GM23248 (cell line): ENCODE measurements at regions not wholly inside any gene's neighbourhood (a gene's known extent, or its start where the extent isn't known, plus 50 kb on each side); places are given as distances from the start of the nearest gene placed in this dataset.

Experiments used
- DNase-seq: peaks from one replicate; pipeline ENCODE4 v3.0.0-alpha.2; 2015
- H2AFZ ChIP-seq: fragments of 200-600 bp; sonication (generic); 2 replicates; pipeline ENCODE4 v1.6.1; 2016; ENCODE audit warnings: antibody characterized with exemption
- H3F3A ChIP-seq: fragments of 200-600 bp; sonication (generic); 2 replicates; pipeline ENCODE4 v1.6.1; 2016; ENCODE audit warnings: mild to moderate bottlenecking, antibody characterized with exemption, mixed run types; ENCODE audit not compliant: insufficient read depth
- H3K27ac ChIP-seq: fragments of 200-600 bp; sonication (generic); 2 replicates; pipeline ENCODE4 v1.5.1; 2016; ENCODE audit warnings: mild to moderate bottlenecking
- H3K27me3 ChIP-seq: fragments of 200-600 bp; sonication (generic); replicated peaks from 2 replicates; pipeline ENCODE4 v1.6.1; 2016; ENCODE audit warnings: mild to moderate bottlenecking; ENCODE audit not compliant: insufficient read depth
- H3K36me3 ChIP-seq: fragments of 200-600 bp; sonication (generic); 2 replicates; pipeline ENCODE4 v1.6.1; 2016; ENCODE audit warnings: low read depth, mild to moderate bottlenecking
- H3K4me1 ChIP-seq: fragments of 200-600 bp; sonication (generic); 2 replicates; pipeline ENCODE4 v1.6.1; 2016; ENCODE audit warnings: mild to moderate bottlenecking; ENCODE audit not compliant: insufficient read depth
- H3K4me2 ChIP-seq: fragments of 200-600 bp; sonication (generic); one replicate; pipeline ENCODE4 v1.6.1; 2016; ENCODE audit warnings: mild to moderate bottlenecking; ENCODE audit not compliant: unreplicated experiment
- H3K4me3 ChIP-seq: fragments of 200-600 bp; sonication (generic); 2 replicates; pipeline ENCODE4 v1.5.1; 2016; ENCODE audit warnings: mild to moderate bottlenecking
- H3K79me2 ChIP-seq: fragments of 200-600 bp; sonication (generic); 2 replicates; pipeline ENCODE4 v1.6.1; 2016; ENCODE audit warnings: mild to moderate bottlenecking; ENCODE audit not compliant: insufficient read depth
- H3K9ac ChIP-seq: fragments of 200-600 bp; sonication (generic); 2 replicates; pipeline ENCODE4 v1.6.1; 2016; ENCODE audit warnings: mild to moderate bottlenecking
- H3K9me2 ChIP-seq: fragments of 200-600 bp; sonication (generic); 2 replicates; pipeline ENCODE4 v1.6.1; 2016; ENCODE audit warnings: mixed run types, mild to moderate bottlenecking, moderate library complexity; ENCODE audit not compliant: insufficient read depth
- H3K9me3 ChIP-seq: fragments of 200-600 bp; sonication (generic); one replicate; pipeline ENCODE4 v1.6.1; 2017; ENCODE audit warnings: low read depth
- H4K20me1 ChIP-seq: fragments of 200-600 bp; sonication (generic); 2 replicates; pipeline ENCODE4 v1.6.0; 2016; ENCODE audit not compliant: insufficient read depth
- EZH2 ChIP-seq: fragments of 200-600 bp; sonication (generic); IDR thresholded peaks from 2 replicates; pipeline ENCODE4 v1.6.1; 2018; ENCODE audit warnings: antibody characterized with exemption, mild to moderate bottlenecking; ENCODE audit not compliant: insufficient read depth, poor library complexity, severe bottlenecking
- EZH2phosphoT487 ChIP-seq: fragments of 200-600 bp; sonication (generic); IDR thresholded peaks from 2 replicates; pipeline ENCODE4 v1.6.1; 2018; ENCODE audit warnings: antibody characterized with exemption, moderate library complexity, mild to moderate bottlenecking, low read depth; ENCODE audit not compliant: insufficient read depth
- WGBS, 2 experiments: methylation state at CpG; one replicate each; pipeline ENCODE4 v1.1.6; 2015 to 2017; ENCODE audit warnings: low lambda C conversion rate in 2 of 2, low coverage in 1 of 2; ENCODE audit errors: missing lambda C conversion rate in 2 of 2; 5-methylcytosine and 5-hydroxymethylcytosine counted together
- in situ Hi-C: fragments of 300-500 bp; cut with MboI; formaldehyde crosslinking; loops from 2 replicates; pipeline ENCODE4 v1.15.0; 2020

DNA sequence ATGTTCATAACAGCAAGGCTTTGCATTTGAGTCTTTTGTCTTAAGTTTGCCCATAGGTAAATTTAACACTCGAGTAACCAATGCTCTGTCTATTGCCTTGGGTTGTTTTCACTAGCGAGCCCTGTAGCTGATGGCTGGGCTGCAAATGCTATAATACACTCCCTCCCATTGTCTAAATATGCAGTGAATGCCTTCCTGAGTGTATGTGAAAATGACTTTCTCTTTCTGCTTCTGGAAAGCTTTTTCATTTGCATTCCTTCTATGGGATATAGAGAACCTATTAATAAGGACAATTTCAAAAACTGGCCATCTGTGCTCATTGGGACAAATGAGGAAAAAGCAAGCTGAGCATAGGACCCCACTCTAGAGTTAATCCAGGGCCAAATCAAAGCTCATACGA is 156.5 kb upstream of the FBXL4 start:
- Histone ChIP-seq H3K4me2 (no peak overlapping the region), H3K9me3 (no peaks in the 10 kb centered on the region), H3K9me2 (no peaks in the 10 kb centered on the region), H2AFZ (no peak overlapping the region), H3K27me3 (no peaks in the 10 kb centered on the region), H3K4me1 (no peaks in the 10 kb centered on the region), H3K4me3 (no peak overlapping the region), H3K79me2 (no peaks in the 10 kb centered on the region), H3K9ac (no peak overlapping the region), H3K36me3 (no peaks in the 10 kb centered on the region), H3F3A (no peaks in the 10 kb centered on the region), H4K20me1 (no peaks in the 10 kb centered on the region), H3K27ac (no peak overlapping the region)
- DNase-seq: no peak
- in situ Hi-C loops: no loop called here
- TF ChIP-seq EZH2 (no peak), EZH2phosphoT487 (no peak)
- 17 to 18% methylated on average over 3 of the region's 3 CpGs for WGBS, 2 experiments

DNA sequence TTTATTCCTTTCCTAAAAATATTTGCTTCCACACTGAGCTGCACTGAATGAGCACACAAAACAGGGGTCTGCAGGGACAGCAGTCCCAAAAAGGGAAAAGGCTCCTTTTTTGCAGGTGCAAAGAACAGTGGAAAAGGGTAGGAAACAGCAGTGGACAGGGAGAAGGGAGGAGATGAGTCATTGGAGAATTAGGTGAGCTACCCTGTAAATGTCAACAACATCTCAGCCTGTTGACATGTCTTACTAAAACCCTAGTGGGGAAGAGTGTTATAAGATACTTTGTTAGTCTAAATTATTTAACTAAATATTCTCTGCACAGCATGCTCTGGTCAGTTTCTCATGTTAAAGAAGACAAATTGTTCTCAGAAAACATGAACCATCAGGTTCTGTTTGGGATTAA is 151.5 kb upstream of the FBXL4 start:
- no peaks in the 10 kb centered on the region for H3K27me3 ChIP-seq
- no peak overlapping the region for H3K4me3 ChIP-seq
- no peak overlapping the region for H3K4me2 ChIP-seq
- no peaks in the 10 kb centered on the region for H3K9me2 ChIP-seq
- no peaks in the 10 kb centered on the region for H3K4me1 ChIP-seq
- no peak overlapping the region for H3K27ac ChIP-seq
- no peaks in the 10 kb centered on the region for H3K9me3 ChIP-seq
- no peak overlapping the region for H2AFZ ChIP-seq
- in situ Hi-C loops: no loop called here
- no peaks in the 10 kb centered on the region for H3K79me2 ChIP-seq
- no peaks in the 10 kb centered on the region for H3K36me3 ChIP-seq
- TF ChIP-seq EZH2phosphoT487: no peak
- no peak for TF ChIP-seq EZH2
- no peak for DNase-seq
- no peaks in the 10 kb centered on the region for H3F3A ChIP-seq
- no peak overlapping the region for H3K9ac ChIP-seq
- H4K20me1 ChIP-seq: no peaks in the 10 kb centered on the region

DNA sequence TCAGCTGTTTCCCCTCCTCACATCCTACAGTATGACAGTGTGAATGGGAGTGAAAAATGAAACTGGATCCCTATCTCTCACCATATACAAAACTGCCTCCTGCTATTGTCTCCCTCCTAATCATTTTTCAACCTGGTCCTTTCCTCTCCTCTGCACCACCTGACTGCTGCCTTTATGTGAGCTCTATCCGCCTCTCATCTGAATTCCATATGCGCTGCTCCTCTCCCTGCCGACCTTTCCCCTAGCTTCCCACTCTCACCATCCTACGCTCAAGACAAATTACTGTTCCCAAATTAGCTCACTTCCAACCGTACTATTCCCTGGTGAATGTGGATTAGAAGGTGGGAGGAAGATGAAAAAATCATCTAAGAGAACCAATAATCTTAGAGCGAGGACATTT is 148.4 kb upstream of the FBXL4 start:
- Histone ChIP-seq H2AFZ (no peak overlapping the region), H3K4me1 (no peaks in the 10 kb centered on the region), H3K9ac (no peak overlapping the region), H3K4me3 (no peak overlapping the region), H3K9me2 (no peaks in the 10 kb centered on the region), H3F3A (no peaks in the 10 kb centered on the region), H3K4me2 (no peak overlapping the region), H3K79me2 (no peaks in the 10 kb centered on the region), H4K20me1 (no peaks in the 10 kb centered on the region), H3K27me3 (peaks cover 4% of the 10 kb centered on the region; the same call in 1 of the 2 replicates), H3K9me3 (no peaks in the 10 kb centered on the region), H3K27ac (no peak overlapping the region), H3K36me3 (no peaks in the 10 kb centered on the region)
- no peak for DNase-seq
- WGBS, 2 experiments: 35 to 36% methylated on average over 6 of the region's 6 CpGs
- in situ Hi-C loops: no loop called here
- TF ChIP-seq EZH2: no peak
- no peak for TF ChIP-seq EZH2phosphoT487

DNA sequence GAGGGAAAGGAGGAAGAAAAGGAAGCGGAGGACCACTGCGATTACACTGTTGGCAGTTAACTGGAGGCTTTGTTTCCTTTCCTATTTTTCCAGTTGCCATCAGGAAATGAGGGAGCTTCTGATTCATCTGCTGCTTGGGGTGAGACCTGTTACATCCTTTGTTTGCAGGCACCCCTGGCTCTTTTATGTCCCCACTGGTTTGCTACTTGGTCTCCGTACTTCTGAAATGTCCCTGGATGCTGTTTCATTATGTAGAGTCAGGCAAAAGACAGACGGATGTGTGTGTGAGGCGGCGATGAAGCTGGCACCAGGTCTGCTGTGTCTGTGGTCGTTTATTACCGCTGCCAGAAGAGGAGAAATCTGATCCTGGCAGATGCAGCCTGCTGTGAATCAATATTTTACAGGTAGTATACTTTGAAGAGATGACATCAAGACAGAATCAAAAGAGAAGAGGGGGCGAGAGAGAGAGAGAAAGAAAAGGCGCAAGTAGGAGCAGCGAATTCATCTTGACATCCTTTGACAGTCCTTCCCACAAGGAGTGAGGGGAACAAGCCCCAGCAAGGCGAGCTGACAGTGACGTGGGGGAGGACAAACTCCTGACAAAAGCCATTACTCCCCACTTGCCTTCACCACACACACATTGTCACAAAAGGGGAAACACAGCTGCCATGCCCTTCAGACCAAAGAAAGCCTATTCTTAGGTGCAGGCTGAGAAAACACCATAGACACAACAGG is 145.9 kb upstream of the FBXL4 start:
- Histone ChIP-seq H3F3A (no peaks in the 10 kb centered on the region), H3K79me2 (no peaks in the 10 kb centered on the region), H3K9ac (no peak overlapping the region), H3K4me2 (no peak overlapping the region), H3K4me3 (no peak overlapping the region), H3K36me3 (no peaks in the 10 kb centered on the region), H3K4me1 (no peaks in the 10 kb centered on the region), H3K9me3 (no peaks in the 10 kb centered on the region), H4K20me1 (no peaks in the 10 kb centered on the region), H3K27ac (no peak overlapping the region), H3K27me3 (peaks cover 4% of the 10 kb centered on the region; the same call in 1 of the 2 replicates), H3K9me2 (no peaks in the 10 kb centered on the region), H2AFZ (no peak overlapping the region)
- in situ Hi-C loops: no loop called here
- WGBS, 2 experiments: 20 to 21% methylated on average over 13 of the region's 13 CpGs
- DNase-seq: no peak
- TF ChIP-seq EZH2phosphoT487 (no peak), EZH2 (no peak)

DNA sequence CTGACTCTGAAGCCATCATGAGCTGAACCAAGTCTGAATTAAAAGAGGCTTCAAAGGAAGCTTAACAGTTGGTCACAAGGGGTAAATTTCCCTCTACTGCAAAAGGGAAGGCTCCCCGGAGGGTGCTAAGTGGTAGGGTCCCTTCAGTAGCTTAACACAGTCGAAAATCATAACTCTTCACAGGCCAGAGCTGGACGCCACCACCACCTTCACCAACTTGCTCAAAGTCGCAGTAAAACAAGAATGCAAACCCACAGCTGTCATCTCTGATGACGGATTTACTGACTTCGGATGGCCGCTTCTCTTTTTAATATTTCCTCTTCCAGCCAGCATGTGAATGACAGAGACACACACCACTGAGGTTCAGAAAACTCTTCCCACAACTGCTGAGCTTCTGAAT is 144.7 kb upstream of the FBXL4 start:
- TF ChIP-seq EZH2 (no peak), EZH2phosphoT487 (no peak)
- no peak for DNase-seq
- H3K27me3 ChIP-seq: peaks cover 4% of the 10 kb centered on the region; the same call in 1 of the 2 replicates
- no peaks in the 10 kb centered on the region for H3K4me1 ChIP-seq
- no peak overlapping the region for H2AFZ ChIP-seq
- no peaks in the 10 kb centered on the region for H4K20me1 ChIP-seq
- H3K4me2 ChIP-seq: no peak overlapping the region
- in situ Hi-C loops: no loop called here
- no peaks in the 10 kb centered on the region for H3K36me3 ChIP-seq
- no peaks in the 10 kb centered on the region for H3F3A ChIP-seq
- no peaks in the 10 kb centered on the region for H3K79me2 ChIP-seq
- no peak overlapping the region for H3K27ac ChIP-seq
- no peak overlapping the region for H3K4me3 ChIP-seq
- no peaks in the 10 kb centered on the region for H3K9me2 ChIP-seq
- H3K9ac ChIP-seq: no peak overlapping the region
- WGBS, 2 experiments: 7 to 10% methylated on average over 7 of the region's 7 CpGs
- H3K9me3 ChIP-seq: no peaks in the 10 kb centered on the region
